Panc1 (cell line): ENCODE measurements at regions not wholly inside any gene's neighbourhood (a gene's known extent, or its start where the extent isn't known, plus 50 kb on each side); places are given as distances from the start of the nearest gene placed in this dataset.

Source experiments
- CTCF ChIP-seq: fragments of 450-650 bp; IDR thresholded peaks from 2 replicates; pipeline ENCODE4 v1.5.1; 2017; ENCODE audit warnings: mild to moderate bottlenecking
- POLR2AphosphoS5 ChIP-seq: IDR thresholded peaks from 2 replicates; pipeline ENCODE4 v1.6.1; 2012; ENCODE audit warnings: mild to moderate bottlenecking, low read depth, low read length, moderate library complexity
- SIN3A ChIP-seq: IDR thresholded peaks from 2 replicates; pipeline ENCODE4 v1.6.1; 2012; ENCODE audit warnings: low read depth, mild to moderate bottlenecking, low read length, moderate library complexity, borderline replicate concordance; ENCODE audit not compliant: insufficient read depth
- TF ChIP-seq, protein P1 (sequence below), 2 experiments: IDR thresholded peaks; 2 replicates each; pipeline ENCODE4 v1.6.1; 2011 to 2012; ENCODE audit warnings: low read depth in 2 of 2, control low read depth in 1 of 2, low read length in 1 of 2, mild to moderate bottlenecking in 1 of 2, moderate library complexity in 1 of 2; ENCODE audit not compliant: insufficient read depth in 1 of 2

- TF ChIP-seq CTCF, result no peak
- no peak for TF ChIP-seq SIN3A
- TF ChIP-seq, protein P1, sequence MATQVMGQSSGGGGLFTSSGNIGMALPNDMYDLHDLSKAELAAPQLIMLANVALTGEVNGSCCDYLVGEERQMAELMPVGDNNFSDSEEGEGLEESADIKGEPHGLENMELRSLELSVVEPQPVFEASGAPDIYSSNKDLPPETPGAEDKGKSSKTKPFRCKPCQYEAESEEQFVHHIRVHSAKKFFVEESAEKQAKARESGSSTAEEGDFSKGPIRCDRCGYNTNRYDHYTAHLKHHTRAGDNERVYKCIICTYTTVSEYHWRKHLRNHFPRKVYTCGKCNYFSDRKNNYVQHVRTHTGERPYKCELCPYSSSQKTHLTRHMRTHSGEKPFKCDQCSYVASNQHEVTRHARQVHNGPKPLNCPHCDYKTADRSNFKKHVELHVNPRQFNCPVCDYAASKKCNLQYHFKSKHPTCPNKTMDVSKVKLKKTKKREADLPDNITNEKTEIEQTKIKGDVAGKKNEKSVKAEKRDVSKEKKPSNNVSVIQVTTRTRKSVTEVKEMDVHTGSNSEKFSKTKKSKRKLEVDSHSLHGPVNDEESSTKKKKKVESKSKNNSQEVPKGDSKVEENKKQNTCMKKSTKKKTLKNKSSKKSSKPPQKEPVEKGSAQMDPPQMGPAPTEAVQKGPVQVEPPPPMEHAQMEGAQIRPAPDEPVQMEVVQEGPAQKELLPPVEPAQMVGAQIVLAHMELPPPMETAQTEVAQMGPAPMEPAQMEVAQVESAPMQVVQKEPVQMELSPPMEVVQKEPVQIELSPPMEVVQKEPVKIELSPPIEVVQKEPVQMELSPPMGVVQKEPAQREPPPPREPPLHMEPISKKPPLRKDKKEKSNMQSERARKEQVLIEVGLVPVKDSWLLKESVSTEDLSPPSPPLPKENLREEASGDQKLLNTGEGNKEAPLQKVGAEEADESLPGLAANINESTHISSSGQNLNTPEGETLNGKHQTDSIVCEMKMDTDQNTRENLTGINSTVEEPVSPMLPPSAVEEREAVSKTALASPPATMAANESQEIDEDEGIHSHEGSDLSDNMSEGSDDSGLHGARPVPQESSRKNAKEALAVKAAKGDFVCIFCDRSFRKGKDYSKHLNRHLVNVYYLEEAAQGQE (IDR thresholded peaks at IDR 0.05; ENCODE audit: insufficient read depth in 1 of 2, low read depth in 2 of 2, low read length in 1 of 2), result no peak
- no peak for TF ChIP-seq POLR2AphosphoS5
These were observed 102.7 kb upstream of the SPRY4 start for GRCh38 chr5:142427529-142427928.
